Trophoblast cell (in vitro differentiated cells and primary cell): ENCODE measurements at regions not wholly inside any gene's neighbourhood (a gene's known extent, or its start where the extent isn't known, plus 50 kb on each side); places are given as distances from the start of the nearest gene placed in this dataset.

ENCODE experiments used
- DNase-seq, 2 donors: peaks; one replicate each; pipeline ENCODE4 v3.0.0-alpha.2; 2016
- H2AFZ ChIP-seq: 2 replicates; pipeline ENCODE4 v1.6.1; 2013; ENCODE audit warnings: low read length, moderate library complexity, mild to moderate bottlenecking; ENCODE audit not compliant: insufficient read depth, poor library complexity
- H2AK5ac ChIP-seq: 2 replicates; pipeline ENCODE4 v1.6.1; 2013; ENCODE audit warnings: mild to moderate bottlenecking, low read length
- H2BK120ac ChIP-seq: 2 replicates; pipeline ENCODE4 v1.6.1; 2013; ENCODE audit warnings: low read length, mild to moderate bottlenecking, moderate library complexity; ENCODE audit not compliant: insufficient read depth, poor library complexity
- H2BK12ac ChIP-seq: 2 replicates; pipeline ENCODE4 v1.6.1; 2013; ENCODE audit warnings: mild to moderate bottlenecking, low read length, moderate library complexity
- H2BK5ac ChIP-seq: 2 replicates; pipeline ENCODE4 v1.6.1; 2013; ENCODE audit warnings: low read length, low read depth, moderate library complexity, mild to moderate bottlenecking; ENCODE audit not compliant: poor library complexity
- H3K14ac ChIP-seq: 2 replicates; pipeline ENCODE4 v1.6.1; 2013; ENCODE audit warnings: mild to moderate bottlenecking, low read length
- H3K18ac ChIP-seq: 2 replicates; pipeline ENCODE4 v1.6.1; 2013; ENCODE audit warnings: mild to moderate bottlenecking, low read length
- H3K23ac ChIP-seq: 2 replicates; pipeline ENCODE4 v1.6.1; 2013; ENCODE audit warnings: low read length
- H3K27ac ChIP-seq: 2 replicates; pipeline ENCODE4 v1.5.1; 2013; ENCODE audit warnings: low read depth, mild to moderate bottlenecking, inconsistent platforms, low read length, moderate library complexity
- H3K27me3 ChIP-seq: 2 replicates; pipeline ENCODE4 v1.6.1; 2013; ENCODE audit warnings: inconsistent platforms, mild to moderate bottlenecking, low read length, moderate library complexity; ENCODE audit not compliant: insufficient read depth
- H3K36me3 ChIP-seq, 2 experiments: 1 replicate in 1 of 2; 2 replicates in 1 of 2; pipeline ENCODE4 v1.6.1; 2013; ENCODE audit warnings: low read length in 2 of 2, mild to moderate bottlenecking in 2 of 2, moderate library complexity in 1 of 2; ENCODE audit not compliant: insufficient read depth in 2 of 2, control insufficient read depth in 1 of 2
- H3K4ac ChIP-seq: 2 replicates; pipeline ENCODE4 v1.6.1; 2013; ENCODE audit warnings: low read depth, mild to moderate bottlenecking, low read length, moderate library complexity
- H3K4me1 ChIP-seq, 2 experiments: 1 replicate in 1 of 2; 2 replicates in 1 of 2; pipeline ENCODE4 v1.6.1; 2013; ENCODE audit warnings: low read length in 2 of 2, mild to moderate bottlenecking in 2 of 2, moderate library complexity in 1 of 2; ENCODE audit not compliant: insufficient read depth in 2 of 2, control insufficient read depth in 1 of 2
- H3K4me2 ChIP-seq: 2 replicates; pipeline ENCODE4 v1.6.1; 2013; ENCODE audit warnings: inconsistent platforms, mild to moderate bottlenecking, low read length, moderate library complexity
- H3K4me3 ChIP-seq: 2 replicates; pipeline ENCODE4 v1.5.1; 2013; ENCODE audit warnings: mild to moderate bottlenecking, low read depth, low read length, inconsistent platforms
- H3K79me1 ChIP-seq: one replicate; pipeline ENCODE4 v1.6.1; 2013; ENCODE audit warnings: low read length
- H3K79me2 ChIP-seq: 2 replicates; pipeline ENCODE4 v1.6.1; 2013; ENCODE audit warnings: low read length, mild to moderate bottlenecking; ENCODE audit not compliant: control insufficient read depth, insufficient read depth, poor library complexity
- H3K9ac ChIP-seq: 2 replicates; pipeline ENCODE4 v1.6.1; 2013; ENCODE audit warnings: mild to moderate bottlenecking, low read length
- H3K9me3 ChIP-seq: 2 replicates; pipeline ENCODE4 v1.6.1; 2013; ENCODE audit warnings: low read depth, mild to moderate bottlenecking, control low read depth, inconsistent platforms, low read length; ENCODE audit not compliant: insufficient read depth
- H4K12ac ChIP-seq: 2 replicates; pipeline ENCODE4 v1.6.1; 2013; ENCODE audit warnings: low read depth, mild to moderate bottlenecking, low read length, moderate library complexity
- H4K8ac ChIP-seq: 2 replicates; pipeline ENCODE4 v1.6.1; 2013; ENCODE audit warnings: low read depth, mild to moderate bottlenecking, low read length, moderate library complexity
- H4K91ac ChIP-seq: one replicate; pipeline ENCODE4 v1.6.1; 2013; ENCODE audit warnings: low read depth, mild to moderate bottlenecking, low read length, moderate library complexity
- WGBS: extraction: QIAGEN DNeasy Blood & Tissue Kit; methylation state at CpG from one replicate; pipeline ENCODE4 v1.1.7; 2013; ENCODE audit warnings: missing lambda C conversion rate; ENCODE audit not compliant: insufficient read length, insufficient coverage; ENCODE audit errors: extremely low coverage; 5-methylcytosine and 5-hydroxymethylcytosine counted together

- H3K9me3 ChIP-seq, result no peaks in the 10 kb centered on the region
- H4K8ac ChIP-seq, result no peak overlapping the region
- no peak overlapping the region for H3K9ac ChIP-seq
- H2BK5ac ChIP-seq, result no peak overlapping the region
- H3K4me1 ChIP-seq, result no peaks in the 10 kb centered on the region
- no peak overlapping the region for H3K27ac ChIP-seq
- no peak overlapping the region for H3K4ac ChIP-seq
- no peaks in the 10 kb centered on the region for H3K36me3 ChIP-seq
- H2AFZ ChIP-seq, result no peak overlapping the region
- H2AK5ac ChIP-seq, result no peak overlapping the region
- H3K27me3 ChIP-seq, result no peaks in the 10 kb centered on the region
- no peak overlapping the region for H3K4me3 ChIP-seq
- no peak overlapping the region for H2BK120ac ChIP-seq
- no CpG with 5 or more reads among the region's 6 CpGs for WGBS
- no peak overlapping the region for H3K14ac ChIP-seq
- H3K79me2 ChIP-seq, result no peaks in the 10 kb centered on the region
- H3K18ac ChIP-seq, result no peak overlapping the region
- H3K4me2 ChIP-seq, result no peak overlapping the region
- H2BK12ac ChIP-seq, result no peak overlapping the region
- H3K23ac ChIP-seq, result no peak overlapping the region
- DNase-seq, result no peak
- no peaks in the 10 kb centered on the region for H3K79me1 ChIP-seq
- no peak overlapping the region for H4K12ac ChIP-seq
- no peak overlapping the region for H4K91ac ChIP-seq
Measured at GRCh38 chr12:84355561-84355960, 557.0 kb downstream of the SLC6A15 start.

- no peak overlapping the region for H3K23ac ChIP-seq
- H3K4me1 ChIP-seq, result no peaks in the 10 kb centered on the region
- H4K12ac ChIP-seq, result no peak overlapping the region
- H3K79me1 ChIP-seq, result no peaks in the 10 kb centered on the region
- H3K27ac ChIP-seq, result no peak overlapping the region
- no peak overlapping the region for H2AK5ac ChIP-seq
- no CpG with 5 or more reads among the region's 2 CpGs for WGBS
- H2BK12ac ChIP-seq, result no peak overlapping the region
- DNase-seq, result no peak
- H3K4me3 ChIP-seq, result no peak overlapping the region
- no peak overlapping the region for H2BK5ac ChIP-seq
- H3K9ac ChIP-seq, result no peak overlapping the region
- no peak overlapping the region for H4K8ac ChIP-seq
- no peak overlapping the region for H2BK120ac ChIP-seq
- H3K14ac ChIP-seq, result no peak overlapping the region
- no peak overlapping the region for H4K91ac ChIP-seq
- no peaks in the 10 kb centered on the region for H3K79me2 ChIP-seq
- no peak overlapping the region for H3K4me2 ChIP-seq
- no peak overlapping the region for H3K18ac ChIP-seq
- H3K4ac ChIP-seq, result no peak overlapping the region
- H3K27me3 ChIP-seq, result no peaks in the 10 kb centered on the region
- H3K36me3 ChIP-seq, result no peaks in the 10 kb centered on the region
- no peaks in the 10 kb centered on the region for H3K9me3 ChIP-seq
- no peak overlapping the region for H2AFZ ChIP-seq
Measured at GRCh38 chr12:84348582-84348981, 564.0 kb downstream of the SLC6A15 start.

GRCh38 chr12:84341467-84342193, 571.0 kb downstream of the SLC6A15 start:
- no peak overlapping the region for H3K18ac ChIP-seq
- H3K27me3 ChIP-seq, result no peaks in the 10 kb centered on the region
- no peak overlapping the region for H3K4ac ChIP-seq
- no peaks in the 10 kb centered on the region for H3K36me3 ChIP-seq
- no peak overlapping the region for H4K12ac ChIP-seq
- H3K79me2 ChIP-seq, result no peaks in the 10 kb centered on the region
- no peak for DNase-seq
- H3K23ac ChIP-seq, result no peak overlapping the region
- WGBS, result no CpG with 5 or more reads among the region's 1 CpG
- H2BK120ac ChIP-seq, result no peak overlapping the region
- H2AK5ac ChIP-seq, result no peak overlapping the region
- no peak overlapping the region for H3K27ac ChIP-seq
- H2AFZ ChIP-seq, result no peak overlapping the region
- no peak overlapping the region for H4K8ac ChIP-seq
- H3K4me2 ChIP-seq, result no peak overlapping the region
- H3K9ac ChIP-seq, result no peak overlapping the region
- H3K4me1 ChIP-seq, result no peaks in the 10 kb centered on the region
- no peak overlapping the region for H2BK5ac ChIP-seq
- no peak overlapping the region for H2BK12ac ChIP-seq
- no peak overlapping the region for H4K91ac ChIP-seq
- H3K9me3 ChIP-seq, result no peaks in the 10 kb centered on the region
- H3K79me1 ChIP-seq, result no peaks in the 10 kb centered on the region
- no peak overlapping the region for H3K4me3 ChIP-seq
- no peak overlapping the region for H3K14ac ChIP-seq

- Histone ChIP-seq H2BK5ac (no peak overlapping the region), H4K12ac (no peak overlapping the region), H3K9ac (no peak overlapping the region), H2BK12ac (no peak overlapping the region), H3K27ac (no peak overlapping the region), H3K14ac (no peak overlapping the region), H3K23ac (no peak overlapping the region), H2BK120ac (no peak overlapping the region), H3K9me3 (no peaks in the 10 kb centered on the region), H3K79me2 (no peaks in the 10 kb centered on the region), H4K8ac (no peak overlapping the region), H2AK5ac (no peak overlapping the region), H3K79me1 (no peaks in the 10 kb centered on the region), H3K4me3 (no peak overlapping the region), H3K4ac (no peak overlapping the region), H3K18ac (no peak overlapping the region), H2AFZ (no peak overlapping the region), H3K36me3 (no peaks in the 10 kb centered on the region), H3K27me3 (no peaks in the 10 kb centered on the region), H3K4me2 (no peak overlapping the region), H3K4me1 (no peaks in the 10 kb centered on the region), H4K91ac (no peak overlapping the region)
- no CpG with 5 or more reads among the region's 1 CpG for WGBS
- DNase-seq, result no peak
Measured at GRCh38 chr12:84336231-84336630, 576.4 kb downstream of the SLC6A15 start.
